Gastroesophageal sphincter (tissue), 3 donors: ENCODE measurements at regions not wholly inside any gene's neighbourhood (a gene's known extent, or its start where the extent isn't known, plus 50 kb on each side); places are given as distances from the start of the nearest gene placed in this dataset.

Source experiments
- CTCF ChIP-seq, 4 experiments: fragments of 200-600 bp in 2 of 4; fragments of 450-650 bp in 2 of 4; sonication (generic) in 1 of 4; IDR thresholded peaks; one replicate each; pipeline ENCODE4 v1.5.1; 2017 to 2019; ENCODE audit warnings: antibody characterized with exemption in 4 of 4, mild to moderate bottlenecking in 2 of 4, moderate library complexity in 2 of 4
- POLR2A ChIP-seq, 2 donors: fragments of 450-650 bp; IDR thresholded peaks; one replicate each; pipeline ENCODE4 v1.6.1; 2017; ENCODE audit warnings: antibody characterized with exemption in 2 of 2, mild to moderate bottlenecking in 2 of 2, moderate library complexity in 1 of 2
- POLR2AphosphoS5 ChIP-seq: sonication (generic); formaldehyde crosslinking; IDR thresholded peaks from one replicate; pipeline ENCODE4 v1.6.1; 2017; ENCODE audit warnings: antibody characterized with exemption

DNA sequence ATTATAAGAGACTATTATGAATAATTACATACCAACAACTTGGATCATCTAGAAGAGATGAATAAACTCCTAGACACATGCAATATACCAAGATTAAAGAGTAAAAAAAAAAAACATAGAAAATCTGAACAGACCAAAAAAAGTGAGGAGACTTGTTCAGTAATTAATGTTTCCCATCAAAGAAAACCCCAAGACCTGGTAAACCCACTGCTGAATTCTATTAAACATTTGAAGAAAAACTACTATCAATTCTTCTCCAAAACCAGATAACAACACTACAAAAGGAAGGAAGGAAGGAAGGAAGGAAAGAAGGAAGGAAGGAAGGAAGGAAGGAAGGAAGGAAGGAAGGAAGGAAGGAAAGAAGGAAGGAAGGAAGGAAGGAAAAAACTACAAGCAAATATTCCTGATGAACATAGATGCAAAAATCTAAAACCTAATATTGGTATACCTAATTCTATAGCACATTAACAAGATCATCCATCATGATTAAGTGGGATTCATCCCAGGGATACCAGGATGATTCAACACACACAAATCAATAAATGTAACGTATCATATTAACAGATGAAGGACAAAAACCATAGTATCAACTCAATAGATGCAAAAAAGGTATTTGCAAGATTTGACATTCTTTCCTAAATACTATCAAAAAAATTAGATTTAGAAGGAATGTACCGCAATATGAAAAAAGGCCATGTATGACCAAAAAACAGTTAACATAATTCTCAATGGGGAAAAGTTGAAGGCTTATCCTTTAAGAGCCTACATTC, 445.5 kb downstream of the KCNH5 start:
- TF ChIP-seq CTCF (IDR thresholded peaks at IDR 0.05): no peak
- TF ChIP-seq POLR2AphosphoS5: no peak
- TF ChIP-seq POLR2A (IDR thresholded peaks at IDR 0.05): no peak
